DOHH2 (cell line): ENCODE measurements at regions not wholly inside any gene's neighbourhood (a gene's known extent, or its start where the extent isn't known, plus 50 kb on each side); places are given as distances from the start of the nearest gene placed in this dataset.

Source experiments
- CTCF ChIP-seq: fragments of 200-600 bp; sonication (generic); IDR thresholded peaks from one replicate; pipeline ENCODE4 v1.5.1; 2014; ENCODE audit warnings: antibody characterized with exemption, mild to moderate bottlenecking, low read depth, low read length; ENCODE audit not compliant: poor library complexity, severe bottlenecking
- EZH2phosphoT487 ChIP-seq: fragments of 200-600 bp; sonication (generic); IDR thresholded peaks from 2 replicates; pipeline ENCODE4 v1.6.1; 2017; ENCODE audit warnings: borderline replicate concordance, mild to moderate bottlenecking, antibody characterized with exemption, low read length, moderate library complexity, mixed read lengths

GRCh38 chr9:12464910-12465512, 228.2 kb upstream of the TYRP1 start:
- peak; percentile 69 for TF ChIP-seq CTCF
- no peak for TF ChIP-seq EZH2phosphoT487
